B cell (primary cell): ENCODE measurements at regions not wholly inside any gene's neighbourhood (a gene's known extent, or its start where the extent isn't known, plus 50 kb on each side); places are given as distances from the start of the nearest gene placed in this dataset.

Experiments
- ATAC-seq: fragments of 200-7000 bp; cut with Tn5 transposase; one replicate; pipeline ENCODE4 v1.10.0; 2021; ENCODE audit warnings: low read depth, mild to moderate bottlenecking, moderate number of reproducible peaks, moderate library complexity
- CTCF ChIA-PET: fragments of 350-600 bp; sonication (Branson Sonifier 250); formaldehyde crosslinking; loops from one replicate; lab custom pipeline; 2021; ENCODE audit warnings: antibody characterized with exemption, inconsistent platforms; lab: Charles Lee
- POLR2A ChIA-PET: fragments of 350-600 bp; sonication (Branson Sonifier 250); formaldehyde crosslinking; loops from one replicate; lab custom pipeline; 2021; ENCODE audit warnings: antibody characterized with exemption; lab: Charles Lee
- DNase-seq: peaks from one replicate; pipeline ENCODE4 v3.0.0; 2013
- H2AFZ ChIP-seq: 2 replicates; pipeline ENCODE4 v1.6.1; 2012; ENCODE audit warnings: mild to moderate bottlenecking, low read depth, low read length; ENCODE audit not compliant: insufficient read depth, poor library complexity, severe bottlenecking
- H3K27ac ChIP-seq, 2 donors: 1 replicate in 1 of 2; 2 replicates in 1 of 2; pipeline ENCODE4 v1.5.1; 2012 to 2013; ENCODE audit warnings: low read length in 2 of 2, mild to moderate bottlenecking in 2 of 2, moderate library complexity in 1 of 2
- H3K27me3 ChIP-seq, 4 experiments: fragments of 200-600 bp in 1 of 4; sonication (generic) in 1 of 4; replicated peaks in 1 of 4; 1 replicate in 2 of 4; 2 replicates in 2 of 4; pipeline versions ENCODE4 v1.6.1 to v1.7.0; 2013 to 2016; ENCODE audit warnings: low read length in 3 of 4, mild to moderate bottlenecking in 2 of 4, mixed read lengths in 1 of 4, moderate library complexity in 1 of 4; ENCODE audit not compliant: insufficient read depth in 4 of 4, control insufficient read depth in 3 of 4; ENCODE audit errors: control extremely low read depth in 1 of 4
- H3K36me3 ChIP-seq, 2 experiments: replicated peaks in 1 of 2; 1 replicate in 1 of 2; 2 replicates in 1 of 2; pipeline versions ENCODE4 v1.6.1 to v1.7.1; 2013; ENCODE audit warnings: low read length in 1 of 2; ENCODE audit not compliant: insufficient read depth in 2 of 2, control insufficient read depth in 1 of 2; ENCODE audit errors: control extremely low read depth in 1 of 2, extremely low read depth in 1 of 2
- H3K4me1 ChIP-seq, 2 donors: fragments of 200-600 bp in 1 of 2; sonication (generic) in 1 of 2; 1 replicate in 1 of 2; 2 replicates in 1 of 2; pipeline versions ENCODE4 v1.5.1 to v1.6.1; 2013 to 2017; ENCODE audit warnings: low read length in 2 of 2; ENCODE audit not compliant: control insufficient read depth in 2 of 2, insufficient read depth in 2 of 2
- H3K4me2 ChIP-seq: replicated peaks from 2 replicates; pipeline ENCODE3; 2012; ENCODE audit warnings: mild to moderate bottlenecking, low read depth, low read length; ENCODE audit not compliant: poor library complexity, severe bottlenecking
- H3K4me3 ChIP-seq, 5 experiments: fragments of 200-600 bp in 1 of 5; sonication (generic) in 1 of 5; 1 replicate in 3 of 5; 2 replicates in 2 of 5; pipeline versions ENCODE4 v1.5.1 to v1.7.0; 2011 to 2016; ENCODE audit warnings: low read length in 4 of 5, mild to moderate bottlenecking in 4 of 5, low read depth in 2 of 5, control low read depth in 1 of 5, moderate library complexity in 1 of 5; ENCODE audit not compliant: insufficient read depth in 1 of 5; ENCODE audit errors: control extremely low read depth in 1 of 5, extremely low read depth in 1 of 5
- H3K79me2 ChIP-seq: fragments of 200-600 bp; sonication (generic); one replicate; pipeline ENCODE4 v1.6.0; 2016; ENCODE audit warnings: low read length; ENCODE audit not compliant: control insufficient read depth, insufficient read depth
- H3K9ac ChIP-seq: fragments of 200-600 bp; sonication (generic); 2 replicates; pipeline ENCODE4 v1.6.1; 2017; ENCODE audit warnings: mild to moderate bottlenecking, low read length, moderate library complexity
- H3K9me3 ChIP-seq, 3 donors: one replicate each; pipeline versions ENCODE4 v1.6.1 to v1.7.1; 2013; ENCODE audit warnings: low read length in 2 of 3; ENCODE audit not compliant: control insufficient read depth in 2 of 3, insufficient read depth in 1 of 3; ENCODE audit errors: control extremely low read depth in 1 of 3
- H4K20me1 ChIP-seq: 2 replicates; pipeline ENCODE4 v1.6.0; 2012; ENCODE audit warnings: mild to moderate bottlenecking, low read length; ENCODE audit not compliant: insufficient read depth, control insufficient read depth, poor library complexity, severe bottlenecking
- H3K27ac Mint-ChIP-seq: one replicate; pipeline ENCODE4 v1.8.0; 2021; ENCODE audit warnings: mixed read lengths
- H3K27me3 Mint-ChIP-seq: one replicate; pipeline ENCODE4 v1.8.0; 2021; ENCODE audit warnings: mixed read lengths
- H3K4me1 Mint-ChIP-seq: one replicate; pipeline ENCODE4 v1.8.0; 2021; ENCODE audit warnings: mixed read lengths
- H3K4me3 Mint-ChIP-seq: one replicate; pipeline ENCODE4 v1.8.0; 2021; ENCODE audit warnings: mixed read lengths
- H3K9me3 Mint-ChIP-seq: one replicate; pipeline ENCODE4 v1.8.0; 2022; ENCODE audit warnings: mixed read lengths; ENCODE audit not compliant: insufficient read depth
- CTCF ChIP-seq: fragments of 200-600 bp; IDR thresholded peaks from one replicate; pipeline ENCODE4 v1.8.0; 2022; ENCODE audit warnings: antibody characterized with exemption, mild to moderate bottlenecking
- EZH2 ChIP-seq: IDR thresholded peaks from 2 replicates; pipeline ENCODE4 v1.6.1; 2012; ENCODE audit warnings: borderline replicate concordance, low read depth, mild to moderate bottlenecking, moderate library complexity, low read length; ENCODE audit not compliant: insufficient read depth, poor library complexity, severe bottlenecking
- WGBS: methylation state at CpG from one replicate; pipeline ENCODE4 v1.1.5; 2013; ENCODE audit warnings: missing lambda C conversion rate; ENCODE audit not compliant: insufficient coverage; 5-methylcytosine and 5-hydroxymethylcytosine counted together
- intact Hi-C: fragments of 100-400 bp; cut with micrococcal nuclease; formaldehyde crosslinking; loops from one replicate; pipeline ENCODE4 v1.10.0; 2022

GRCh38 chr6:14985366-14985765 is 260.5 kb upstream of the JARID2 start:
- DNase-seq (no peak), ATAC-seq (no peak)
- intact Hi-C loops: no loop called here
- H3K27ac ChIP-seq: no peak overlapping the region
- H3K4me2 ChIP-seq: no peak overlapping the region
- CTCF ChIA-PET: no interaction called here
- H2AFZ ChIP-seq: no peak overlapping the region
- TF ChIP-seq CTCF: no peak
- TF ChIP-seq EZH2: no peak
- Mint-ChIP-seq H3K4me3 (no peak overlapping the region), H3K4me1 (peaks cover 4% of the 10 kb centered on the region), H3K27me3 (peaks cover 16% of the 10 kb centered on the region), H3K27ac (no peak overlapping the region), H3K9me3 (no peaks in the 10 kb centered on the region)
- peaks cover 0 to 4% of the 10 kb centered on the region in 2 donors for H3K4me1 ChIP-seq
- H3K4me3 ChIP-seq: no peak overlapping the region
- no peak overlapping the region for H3K9ac ChIP-seq
- H3K9me3 ChIP-seq: peaks cover 0 to 5% (median 0%) of the 10 kb centered on the region in 3 donors
- H4K20me1 ChIP-seq: no peaks in the 10 kb centered on the region
- no peaks in the 10 kb centered on the region for H3K79me2 ChIP-seq
- peaks cover 0 to 5% (median 2%) of the 10 kb centered on the region in 4 experiments for H3K27me3 ChIP-seq
- WGBS: 86% methylated on average over 4 of the region's 4 CpGs
- POLR2A ChIA-PET: no interaction called here
- H3K36me3 ChIP-seq: no peaks in the 10 kb centered on the region

GRCh38 chr6:14986370-14986769 is 259.5 kb upstream of the JARID2 start:
- Histone ChIP-seq H3K4me1 (peaks cover 0 to 4% of the 10 kb centered on the region in 2 donors), H3K27me3 (peaks cover 0 to 5% (median 2%) of the 10 kb centered on the region in 4 experiments), H4K20me1 (no peaks in the 10 kb centered on the region), H3K9me3 (peaks cover 0 to 5% (median 0%) of the 10 kb centered on the region in 3 donors), H3K79me2 (no peaks in the 10 kb centered on the region), H3K9ac (no peak overlapping the region), H3K36me3 (no peaks in the 10 kb centered on the region), H3K4me2 (no peak overlapping the region), H2AFZ (no peak overlapping the region), H3K27ac (no peak overlapping the region), H3K4me3 (no peak overlapping the region)
- ATAC-seq (no peak), DNase-seq (no peak)
- peaks cover 16% of the 10 kb centered on the region for H3K27me3 Mint-ChIP-seq
- no peaks in the 10 kb centered on the region for H3K9me3 Mint-ChIP-seq
- no peak overlapping the region for H3K4me3 Mint-ChIP-seq
- intact Hi-C loops: no loop called here
- H3K4me1 Mint-ChIP-seq: peaks cover 4% of the 10 kb centered on the region
- no peak for TF ChIP-seq EZH2
- TF ChIP-seq CTCF: no peak
- H3K27ac Mint-ChIP-seq: no peak overlapping the region
- CTCF ChIA-PET: no interaction called here
- POLR2A ChIA-PET: no interaction called here
- 71% methylated on average over 7 of the region's 7 CpGs for WGBS
